SW 1271 (cell line): ENCODE measurements at regions not wholly inside any gene's neighbourhood (a gene's known extent, or its start where the extent isn't known, plus 50 kb on each side); places are given as distances from the start of the nearest gene placed in this dataset.

Source experiments
- DNase-seq, 2 experiments: peaks; one replicate each; lab custom pipeline; 2025; lab: John Stamatoyannopoulos, UW

DNA sequence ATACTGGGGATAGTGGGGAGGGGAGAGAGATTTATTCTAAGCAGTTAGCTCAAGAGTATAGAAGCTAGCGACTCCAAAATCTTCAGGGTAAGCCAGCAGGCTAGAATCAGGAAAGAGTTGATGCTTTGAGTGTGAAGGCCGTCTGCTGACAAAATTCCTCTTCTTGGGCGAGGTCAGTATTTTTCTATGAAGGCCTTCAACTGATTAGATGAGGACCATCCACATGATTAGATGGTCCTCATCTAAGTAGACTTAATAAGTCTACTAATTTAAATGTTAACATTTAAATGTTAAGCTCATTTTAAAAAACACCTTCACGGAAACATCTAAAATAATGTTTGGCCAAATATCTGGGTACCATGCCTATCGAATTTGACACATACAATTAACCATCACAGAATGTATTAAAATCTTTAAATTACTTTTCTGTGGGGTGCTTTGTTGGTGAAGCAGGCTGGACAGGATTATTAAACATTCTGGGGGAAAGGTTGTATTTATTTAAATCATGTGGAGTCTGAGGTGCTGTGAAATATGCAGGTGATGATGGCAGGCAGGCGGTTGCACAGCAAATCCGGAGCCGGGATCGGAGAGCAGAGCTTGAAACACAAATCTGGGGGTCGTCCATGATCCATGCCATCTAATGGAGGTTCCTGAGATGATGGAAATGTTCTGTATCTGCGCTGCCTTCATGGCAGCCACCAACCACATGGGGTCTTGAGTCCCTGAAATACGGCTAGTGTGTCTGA is 49.8 kb upstream of the ADORA2B start:
- DNase-seq: no peak
